Globus pallidus (tissue), 1 donor: ENCODE measurements at regions not wholly inside any gene's neighbourhood (a gene's known extent, or its start where the extent isn't known, plus 50 kb on each side); places are given as distances from the start of the nearest gene placed in this dataset.
A peak's percentile ranks its signal among the peaks of the same experiment; 100 is the strongest.
"Not testable (repeated sequence)": the region's sequence is repeated elsewhere in the genome, so short reads cannot be mapped to it uniquely, and the experiment has no call there.

Experiments used
- DNase-seq: peaks from one replicate; pipeline ENCODE4 v3.0.0-alpha.2; 2015; ENCODE audit warnings: low spot score

DNA sequence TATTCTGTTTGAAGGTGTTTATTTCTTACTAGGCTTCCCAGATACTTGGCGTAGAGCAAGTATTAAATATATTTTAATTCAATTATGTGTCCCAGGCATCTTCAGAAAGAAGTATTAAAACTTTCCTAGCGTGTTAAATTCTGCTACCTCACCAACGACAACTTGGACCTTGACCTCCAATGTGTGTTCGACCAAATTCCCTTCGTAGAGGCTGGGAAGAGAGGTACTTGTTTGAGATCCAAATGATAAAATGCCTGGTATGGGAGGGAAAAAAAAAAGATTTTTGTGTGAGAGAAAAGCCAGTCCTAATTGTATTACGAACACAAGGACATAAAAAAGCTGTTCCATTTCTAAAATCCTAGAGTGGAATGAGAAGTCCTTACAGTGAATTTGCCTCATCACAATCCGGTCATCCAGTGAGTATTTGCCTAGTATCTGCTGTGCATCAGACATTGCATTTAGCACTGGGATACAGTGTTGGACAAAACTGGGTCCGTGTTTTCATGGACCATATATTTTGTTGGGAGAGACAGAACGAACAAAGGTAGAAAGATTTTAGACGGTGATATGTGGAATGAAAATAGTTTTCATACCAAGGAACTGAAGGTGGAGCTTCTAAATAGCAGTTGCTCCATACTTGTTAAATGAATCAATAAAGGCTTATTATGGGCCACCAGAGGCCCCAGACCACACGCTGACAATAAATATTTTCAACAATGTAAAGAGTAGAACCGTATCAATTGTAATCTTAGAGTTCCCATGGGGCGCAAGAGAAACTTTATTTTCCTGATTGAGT lies 103.1 kb downstream of the KIF4B start:
- DNase-seq = no peak

DNA sequence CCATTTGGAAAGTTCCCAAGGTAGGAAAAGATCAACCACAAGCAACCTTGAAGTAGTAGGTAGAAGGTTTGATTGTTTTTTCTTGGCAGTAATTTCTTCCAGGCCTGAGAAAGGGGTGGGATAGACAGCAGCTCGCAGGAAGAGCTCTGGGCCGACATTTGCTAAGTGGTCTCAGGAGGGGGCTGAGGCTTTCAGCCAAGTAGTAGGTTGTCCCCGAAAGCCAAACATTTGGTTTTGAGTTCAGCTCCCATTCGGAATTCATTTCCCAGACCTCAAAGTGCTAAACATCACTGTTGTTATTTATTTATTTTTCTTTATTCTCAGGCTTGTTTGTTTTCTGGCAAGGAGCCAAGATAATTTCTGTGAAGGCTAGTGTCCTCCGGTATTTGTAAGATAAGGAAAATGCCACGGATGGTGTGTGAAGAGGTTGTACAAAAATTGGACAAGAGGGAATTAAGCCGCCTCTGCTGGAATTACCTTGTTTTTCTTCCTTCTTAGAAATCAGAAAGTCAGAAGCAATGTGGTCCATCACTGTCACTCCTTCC lies 112.1 kb downstream of the KIF4B start:
- DNase-seq = no peak

DNA sequence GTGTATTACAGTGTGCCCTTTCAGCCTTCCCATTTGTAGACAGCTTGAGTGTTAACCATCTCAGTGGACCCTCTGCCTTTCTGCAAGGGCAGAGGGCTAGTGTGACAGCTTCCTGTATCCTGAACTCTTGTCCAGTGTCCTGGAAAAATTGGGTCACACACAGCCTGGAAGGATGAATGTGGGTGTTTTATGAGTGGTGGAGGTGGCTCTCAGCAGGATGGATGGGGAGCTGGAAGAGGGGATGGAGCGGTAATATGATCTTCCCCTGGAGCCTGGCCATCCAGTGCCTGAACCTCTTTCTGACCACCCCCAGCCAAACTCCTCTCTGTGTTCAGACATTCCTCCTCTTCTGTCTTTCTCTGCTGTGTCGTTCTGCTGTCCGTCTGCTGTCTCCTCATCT lies 113.0 kb downstream of the KIF4B start:
- no peak for DNase-seq

DNA sequence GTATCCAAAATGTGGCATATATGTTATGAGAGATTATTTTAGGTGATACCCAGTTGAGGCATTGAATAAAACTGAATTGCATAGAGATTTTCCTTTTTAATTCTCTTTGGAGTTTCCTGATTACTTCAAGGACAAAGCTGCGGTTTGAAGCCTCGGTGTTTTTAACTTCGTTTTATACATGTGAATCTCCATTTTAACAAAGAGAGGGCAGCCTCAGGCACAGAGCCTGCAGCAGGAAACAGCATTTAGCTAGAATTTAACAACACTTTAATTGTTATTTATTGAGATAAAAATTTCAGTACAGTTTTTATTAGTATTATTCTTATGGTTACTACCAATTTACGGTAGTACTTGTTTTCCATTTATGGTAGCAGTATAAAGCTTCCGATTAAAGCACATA lies 114.0 kb downstream of the KIF4B start:
- DNase-seq = no peak

DNA sequence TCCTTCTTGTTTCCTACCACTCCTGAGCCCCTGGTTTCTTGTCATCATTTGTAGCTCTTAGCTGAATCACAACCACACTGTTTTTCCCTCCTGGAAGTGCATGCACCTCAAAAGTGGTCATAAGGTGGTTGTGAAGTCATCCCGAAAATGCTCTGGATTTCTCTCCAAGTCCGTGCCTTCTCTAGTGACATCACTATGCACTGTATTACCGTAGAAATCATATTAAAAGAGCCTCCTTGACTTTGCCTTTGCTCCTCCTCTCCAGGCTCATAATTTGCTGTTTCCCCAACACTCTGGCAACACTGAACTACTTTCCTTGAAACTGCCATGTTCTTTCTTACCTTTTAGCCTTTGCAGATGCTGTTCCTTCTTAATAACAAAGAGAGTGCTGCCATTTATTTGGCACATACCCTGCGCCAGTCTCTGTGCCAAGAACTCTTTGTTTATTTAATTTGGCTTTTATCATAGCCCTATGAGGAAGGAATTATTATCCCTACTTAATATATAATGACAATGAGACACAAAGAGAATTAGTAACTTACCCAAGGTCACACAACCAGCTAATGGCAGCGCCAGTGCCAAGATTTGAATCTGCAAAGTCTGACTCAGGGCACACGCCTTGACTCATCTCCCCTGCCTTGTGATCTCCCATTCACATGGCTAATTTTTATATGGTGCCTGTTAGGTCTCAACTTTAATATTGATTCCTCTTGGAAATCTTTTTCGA lies 115.4 kb downstream of the KIF4B start:
- no peak for DNase-seq

DNA sequence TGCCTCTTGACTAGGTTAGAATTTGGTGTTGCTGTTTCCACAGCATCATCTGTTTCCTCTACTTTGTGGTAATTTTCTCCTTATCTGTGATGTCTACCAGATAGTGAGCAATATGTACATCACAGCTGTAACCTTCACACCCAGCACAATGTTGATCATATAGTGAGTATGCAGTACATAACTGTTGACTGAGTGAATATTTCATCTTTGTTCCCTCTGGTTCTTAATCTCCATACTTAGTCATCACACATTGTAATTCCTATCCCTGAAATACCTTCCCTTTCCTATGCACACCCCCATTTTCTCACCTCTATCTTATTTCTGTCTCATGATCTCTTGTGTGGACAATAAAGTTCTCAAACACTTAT lies 115.9 kb downstream of the KIF4B start:
- no peak for DNase-seq

DNA sequence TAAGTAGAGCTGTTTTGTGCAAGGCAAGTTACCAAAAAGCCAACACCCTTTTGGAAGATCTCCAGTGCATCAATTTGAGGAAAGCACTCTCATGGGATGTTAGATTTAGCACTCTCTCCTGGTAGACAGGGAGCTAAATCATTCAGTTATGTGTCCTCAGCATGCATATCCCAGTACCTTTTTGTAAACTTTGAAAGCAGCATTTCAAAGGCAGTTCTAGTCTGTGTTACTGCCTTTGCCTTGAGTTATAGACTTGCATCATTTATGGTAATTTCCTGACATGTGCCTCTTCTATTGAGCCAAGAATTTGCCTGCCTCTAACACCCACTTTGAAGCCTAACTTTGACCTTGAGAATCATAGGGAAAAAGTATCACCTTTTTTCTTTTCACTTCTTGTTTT lies 120.6 kb downstream of the KIF4B start:
- DNase-seq = no peak

DNA sequence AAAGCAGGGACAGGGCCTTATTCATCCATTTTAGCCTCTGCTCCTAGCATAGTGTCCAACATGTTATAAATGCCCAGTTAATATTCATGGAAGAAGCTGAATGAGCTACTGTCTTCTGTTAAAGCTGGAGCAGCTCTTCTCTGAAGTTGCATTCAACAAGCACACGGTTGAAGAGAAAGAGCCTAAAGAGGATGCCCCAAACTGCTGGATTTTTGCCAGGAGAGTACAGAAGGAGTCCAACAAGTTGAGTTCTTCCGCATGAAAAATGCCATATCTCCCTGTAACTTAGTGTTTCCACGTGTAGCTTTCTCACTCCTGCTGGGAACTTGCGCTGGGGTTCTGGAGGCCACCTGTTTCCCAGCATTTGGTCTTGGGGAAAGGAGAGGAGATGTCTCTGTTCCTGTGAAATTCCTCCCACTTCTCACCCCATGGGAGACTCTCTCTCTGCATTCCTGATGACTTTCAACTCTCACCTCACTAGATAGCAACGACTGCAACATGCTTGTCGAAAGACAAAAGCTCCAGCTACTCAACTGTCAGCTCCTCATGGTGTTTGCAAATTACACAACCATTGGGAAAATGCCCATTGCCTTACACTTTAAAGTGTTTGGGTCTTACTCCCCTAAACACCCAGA lies 122.8 kb downstream of the KIF4B start:
- peak; percentile 16 for DNase-seq

DNA sequence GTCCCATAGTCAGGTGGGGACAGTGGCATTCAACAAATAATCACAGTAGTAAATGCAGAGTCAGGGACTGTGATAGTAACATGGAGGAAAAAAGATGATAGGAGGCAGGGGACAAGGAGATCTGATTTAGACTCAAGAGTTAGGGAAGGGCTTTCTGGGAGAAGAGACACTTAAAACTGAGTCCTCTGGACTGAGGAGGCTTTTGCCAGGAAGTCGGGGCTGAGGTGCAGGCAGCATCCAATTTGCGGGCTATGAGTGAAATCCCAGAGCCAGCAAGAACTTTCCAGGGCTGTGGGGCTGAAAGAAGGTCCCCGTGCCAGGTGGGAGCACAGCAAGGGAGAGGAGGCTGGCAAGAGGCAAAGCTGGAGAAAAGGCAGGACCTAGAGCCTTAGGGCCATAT lies 124.1 kb downstream of the KIF4B start:
- DNase-seq = no peak

DNA sequence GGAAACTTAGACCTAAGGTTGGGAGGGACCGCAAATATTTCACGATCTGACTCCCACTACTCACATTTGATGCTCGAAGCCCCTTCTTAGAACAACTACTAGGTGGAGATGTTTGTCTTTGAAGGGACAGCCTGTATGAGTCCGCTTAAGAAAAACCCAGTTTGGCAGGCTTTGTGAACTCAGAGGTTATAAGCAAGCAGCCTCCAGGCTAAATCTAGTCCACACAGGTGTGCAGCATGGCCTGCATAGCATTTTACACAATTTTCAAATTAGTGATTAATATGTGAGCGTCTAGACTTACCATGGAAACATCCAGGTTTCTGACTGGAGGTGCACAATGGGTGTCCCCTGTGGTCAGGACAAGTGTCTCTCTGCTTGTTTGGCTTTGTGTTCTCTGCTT lies 127.1 kb downstream of the KIF4B start:
- no peak for DNase-seq

DNA sequence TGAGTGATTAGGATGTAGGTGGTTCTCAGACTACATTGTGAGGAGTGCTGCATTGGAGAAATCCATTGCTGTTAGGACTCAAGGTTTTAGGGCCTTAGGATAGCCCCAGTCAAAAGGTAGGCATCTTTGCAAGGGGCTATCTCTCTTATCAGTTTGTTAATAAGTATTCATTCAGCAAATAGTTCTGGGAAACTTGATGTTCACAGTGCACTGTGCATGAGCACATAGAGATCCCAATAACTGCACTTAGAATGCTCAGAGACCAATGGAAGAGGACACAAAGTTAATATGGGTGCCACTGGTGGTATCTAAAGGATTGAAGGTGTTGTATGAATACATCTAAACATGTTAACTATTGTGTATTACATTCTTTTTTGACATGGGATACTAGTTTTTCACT lies 131.4 kb downstream of the KIF4B start:
- no peak for DNase-seq

DNA sequence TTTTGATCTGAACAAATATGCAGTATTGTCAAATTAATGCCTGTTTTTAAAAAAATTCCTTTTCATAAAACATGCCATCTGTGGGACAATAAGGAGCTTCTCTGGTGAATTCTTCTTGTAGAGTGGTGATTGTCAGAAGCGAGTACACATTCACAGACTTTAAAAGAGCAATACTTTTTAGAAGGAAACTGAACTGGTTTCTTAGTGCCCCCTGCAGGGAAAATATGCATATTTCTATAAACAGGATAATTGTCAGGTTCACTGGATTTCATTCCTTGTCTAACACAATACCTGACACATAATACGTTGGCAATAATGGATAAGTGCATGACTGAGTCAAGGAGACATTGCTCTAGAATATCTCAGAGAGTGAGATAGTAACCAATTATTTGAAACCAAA lies 133.7 kb downstream of the KIF4B start:
- peak; percentile 6 for DNase-seq

DNA sequence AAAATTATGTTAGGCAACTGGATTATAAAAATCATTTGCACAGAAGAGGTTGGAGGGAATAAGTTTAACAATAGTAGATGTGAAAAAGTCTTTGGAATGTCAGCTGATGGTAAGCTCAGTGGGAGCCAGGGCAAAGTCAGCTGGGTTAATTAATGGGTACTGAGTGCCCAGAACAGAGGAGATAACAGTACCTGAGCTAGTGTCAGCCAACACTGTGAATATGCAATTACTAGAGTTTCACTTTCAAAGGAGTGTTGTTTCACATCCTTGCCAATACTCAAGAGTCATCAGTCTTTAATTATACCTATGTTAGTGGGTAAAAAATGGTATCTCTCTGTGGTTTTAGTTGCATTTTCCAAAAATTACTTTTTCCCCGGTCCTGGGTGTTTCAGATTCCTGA lies 135.1 kb downstream of the KIF4B start:
- no peak for DNase-seq

DNA sequence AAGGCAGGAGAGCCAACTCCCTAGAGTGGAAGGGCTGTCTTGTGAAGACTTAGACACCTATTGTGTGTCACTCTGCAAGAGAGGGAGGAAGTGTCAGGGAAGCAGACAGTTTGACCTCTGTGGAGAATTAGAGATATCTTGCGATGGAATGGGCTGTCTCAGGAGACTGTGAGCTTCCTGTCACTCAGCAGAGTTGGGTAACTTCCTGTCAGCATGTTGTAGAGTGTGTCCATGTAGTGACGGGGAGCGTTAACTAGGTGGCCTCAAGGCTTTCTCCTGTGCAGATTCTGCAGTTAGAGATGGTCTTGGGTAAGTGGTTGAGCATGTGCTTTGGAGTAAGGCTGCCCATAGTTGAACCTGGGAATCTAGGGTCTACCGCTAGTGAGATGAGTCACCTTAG lies 136.5 kb downstream of the KIF4B start:
- no peak for DNase-seq

DNA sequence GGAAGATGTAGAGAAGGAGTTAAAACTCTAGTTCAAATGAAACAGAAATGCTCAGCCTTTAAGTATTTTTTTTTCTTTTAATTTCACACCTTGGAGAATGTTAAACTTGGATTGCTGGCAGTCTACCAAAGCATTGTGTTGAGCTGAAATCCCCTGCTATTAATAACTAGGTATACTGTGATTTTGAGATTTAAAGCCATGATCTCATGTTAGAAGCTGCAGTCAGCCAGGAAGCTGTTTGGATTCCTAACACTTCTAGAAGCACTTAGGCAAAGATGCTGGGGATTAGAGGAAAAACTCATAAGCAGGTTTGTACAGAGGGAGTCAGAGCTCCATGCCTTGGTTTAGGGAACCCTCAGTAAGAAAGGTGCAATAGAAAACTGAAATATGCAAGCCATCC lies 141.4 kb downstream of the KIF4B start:
- no peak for DNase-seq

DNA sequence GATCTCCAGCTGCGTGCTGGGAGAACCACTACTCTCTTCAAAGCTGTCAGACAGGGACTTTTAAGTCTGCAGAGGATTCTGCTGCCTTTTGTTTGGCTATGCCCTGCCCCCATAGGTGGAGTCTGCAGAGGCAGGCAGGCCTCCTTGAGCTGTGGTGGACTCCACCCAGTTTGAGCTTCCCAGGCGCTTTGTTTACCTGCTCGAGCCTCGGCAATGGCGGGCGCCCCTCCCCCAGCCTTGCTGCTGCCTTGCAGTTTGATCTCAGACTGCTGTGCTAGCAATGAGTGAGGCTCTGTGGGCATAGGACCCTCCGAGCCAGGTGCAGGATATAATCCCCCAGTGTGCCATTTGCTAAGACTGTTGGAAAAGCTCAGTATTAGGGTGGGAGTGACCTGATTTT lies 149.5 kb downstream of the KIF4B start:
- not testable (repeated sequence) for DNase-seq

DNA sequence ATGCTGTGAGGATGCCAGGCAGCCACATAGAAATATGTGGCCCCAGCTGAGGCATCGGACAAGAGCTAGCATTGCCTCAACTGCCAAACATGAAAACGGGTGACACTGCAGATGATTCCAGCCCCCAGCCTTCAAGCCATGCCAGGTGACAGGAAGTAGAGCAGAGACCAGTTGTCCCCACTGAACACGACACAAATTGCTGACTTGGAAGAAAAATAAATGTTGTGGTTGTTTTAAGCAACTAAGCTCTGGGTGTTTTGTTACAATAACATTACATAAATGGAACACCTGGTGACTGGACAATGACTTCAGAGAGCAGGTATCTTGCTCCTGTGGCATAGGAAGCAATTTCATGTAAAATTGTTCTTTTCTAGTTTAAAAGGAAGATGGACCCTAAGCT lies 154.2 kb downstream of the KIF4B start:
- DNase-seq = no peak

DNA sequence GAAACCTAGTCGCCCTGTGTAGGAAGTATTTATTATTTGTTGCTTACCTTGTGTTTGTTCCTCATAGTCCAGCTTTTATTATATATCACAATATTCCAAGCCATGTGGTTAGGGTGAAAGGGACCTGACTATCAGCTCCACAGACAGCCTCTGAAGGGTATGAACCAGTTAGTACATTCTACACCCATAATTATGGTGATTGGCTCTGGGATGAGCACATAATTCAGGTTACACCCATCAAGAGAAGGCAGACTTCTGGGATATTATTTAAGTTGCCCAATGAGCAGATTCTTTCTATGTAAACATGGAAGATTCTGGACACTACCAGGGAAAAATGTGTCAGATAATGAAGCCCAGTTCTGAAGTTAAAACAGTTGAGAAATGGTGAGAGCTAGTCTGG lies 168.0 kb downstream of the KIF4B start:
- no peak for DNase-seq

DNA sequence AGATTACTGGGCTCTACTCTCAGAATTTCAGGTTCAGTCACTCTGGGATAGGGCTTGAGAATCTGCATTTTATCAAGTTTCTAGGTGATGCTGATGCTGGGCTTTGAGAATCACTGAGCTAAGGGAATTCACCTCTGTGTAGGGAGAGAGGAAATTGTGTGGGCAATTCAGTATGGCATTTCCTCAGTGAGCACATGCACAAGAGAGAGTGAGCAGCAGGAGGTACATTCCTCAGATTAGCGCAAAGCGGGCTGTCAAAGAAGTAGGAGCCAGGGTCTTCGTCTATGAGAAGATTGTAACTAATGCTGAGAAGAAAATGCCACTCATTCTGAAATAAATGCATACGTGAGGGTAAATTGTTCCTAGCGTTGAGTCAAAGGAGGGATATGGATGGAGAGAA lies 175.9 kb downstream of the KIF4B start:
- no peak for DNase-seq

DNA sequence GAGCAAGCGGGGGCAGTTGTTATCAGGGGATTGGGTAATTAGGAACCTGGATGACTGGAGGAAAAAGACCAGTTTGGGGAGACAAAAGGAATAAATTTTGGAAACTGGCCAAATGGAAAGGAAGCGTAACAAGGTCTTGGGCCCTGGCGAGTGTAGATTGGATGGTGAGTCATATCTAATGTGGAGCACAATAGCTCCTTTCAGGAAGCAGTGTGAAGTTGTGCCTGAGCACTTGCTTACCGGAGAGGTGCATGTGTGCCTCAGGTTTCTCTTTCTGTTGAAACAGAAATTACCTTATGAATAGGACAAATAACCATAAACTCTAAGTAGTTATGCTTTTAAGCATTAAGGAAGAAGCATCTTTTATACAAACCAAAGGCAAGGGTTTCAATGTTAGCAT lies 176.4 kb downstream of the KIF4B start:
- DNase-seq = no peak

DNA sequence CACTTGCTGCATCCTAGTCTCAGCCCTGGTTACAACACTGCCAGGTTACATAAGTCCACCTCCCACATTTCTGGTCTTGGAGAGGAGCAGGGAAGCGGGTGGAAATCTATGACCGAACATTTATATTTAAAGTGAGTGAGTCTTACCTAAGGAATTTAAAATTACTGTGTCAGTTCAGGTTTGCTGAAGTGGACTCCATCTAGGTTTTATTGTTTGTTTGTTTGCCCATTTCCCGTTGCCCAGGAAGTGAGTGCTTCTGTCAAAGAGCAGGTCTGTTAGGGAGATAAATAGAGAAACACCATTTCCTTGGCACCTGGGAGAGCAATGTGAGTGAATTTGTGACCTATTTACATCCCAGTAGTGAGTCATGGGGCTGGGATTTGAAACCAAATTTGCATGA lies 179.5 kb downstream of the KIF4B start:
- DNase-seq = no peak

DNA sequence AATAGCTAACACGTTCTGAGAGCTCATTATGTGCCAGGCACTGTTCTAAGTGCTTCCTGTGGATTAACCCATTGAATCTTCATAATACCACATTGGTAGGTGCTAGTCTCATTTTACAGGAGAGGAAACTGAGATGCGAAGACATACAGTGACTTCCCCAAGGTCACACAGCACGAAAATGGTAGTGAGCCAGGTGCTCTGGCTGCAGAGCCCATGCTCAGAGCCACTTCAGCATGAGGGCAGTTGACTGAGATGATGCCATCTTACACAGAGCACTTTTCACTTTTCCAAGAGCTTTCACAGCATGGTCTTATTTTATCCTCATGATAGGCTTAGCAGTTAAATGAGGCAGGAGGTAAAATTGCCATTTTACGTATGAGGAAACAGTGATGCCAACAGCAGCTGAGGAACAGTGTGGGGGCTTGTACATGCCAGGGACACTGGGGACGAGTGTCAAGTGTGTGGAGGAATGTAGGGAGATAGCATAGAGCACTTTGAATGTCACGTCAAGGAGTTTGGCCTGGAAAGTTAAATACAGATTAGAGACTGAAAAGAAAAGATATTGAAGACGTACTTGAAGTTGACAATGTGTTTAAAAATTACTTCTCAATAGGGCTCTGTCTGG lies 180.0 kb downstream of the KIF4B start:
- no peak for DNase-seq

DNA sequence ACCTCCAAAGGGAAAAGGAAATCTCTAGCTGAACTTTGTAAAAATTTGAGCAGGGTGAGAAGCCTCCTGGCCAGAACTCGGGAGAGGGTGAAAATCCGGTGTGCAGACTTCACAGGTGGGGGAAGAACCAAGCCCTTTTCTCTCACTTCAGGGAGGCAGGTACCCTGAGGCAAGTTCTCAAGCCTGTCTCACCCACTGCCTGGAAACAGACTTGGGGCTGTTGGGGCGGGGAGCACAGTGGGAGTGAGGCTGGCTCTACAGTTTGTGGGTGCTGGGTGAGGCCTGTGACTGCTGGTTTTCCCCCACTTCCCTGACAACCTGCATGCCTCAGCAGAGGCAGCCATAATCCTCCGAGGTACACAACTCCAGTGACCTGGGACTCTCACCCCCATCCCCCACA lies 187.1 kb downstream of the KIF4B start:
- DNase-seq = no peak
